GM12891 (cell line): ENCODE measurements at regions not wholly inside any gene's neighbourhood (a gene's known extent, or its start where the extent isn't known, plus 50 kb on each side); places are given as distances from the start of the nearest gene placed in this dataset.

Experiments
- POLR2A ChIP-seq: IDR thresholded peaks from 2 replicates; pipeline ENCODE4 v1.6.1; 2011; ENCODE audit warnings: low read depth, low read length, control low read depth
- POLR2AphosphoS5 ChIP-seq: IDR thresholded peaks from 2 replicates; pipeline ENCODE4 v1.6.1; 2011; ENCODE audit warnings: low read depth, low read length, control low read depth
- SPI1 ChIP-seq: IDR thresholded peaks from 2 replicates; pipeline ENCODE4 v1.6.1; 2011; ENCODE audit warnings: low read depth, low read length, control low read depth
- TAF1 ChIP-seq: IDR thresholded peaks from 2 replicates; pipeline ENCODE4 v1.6.1; 2011; ENCODE audit warnings: low read depth, low read length, control low read depth

DNA sequence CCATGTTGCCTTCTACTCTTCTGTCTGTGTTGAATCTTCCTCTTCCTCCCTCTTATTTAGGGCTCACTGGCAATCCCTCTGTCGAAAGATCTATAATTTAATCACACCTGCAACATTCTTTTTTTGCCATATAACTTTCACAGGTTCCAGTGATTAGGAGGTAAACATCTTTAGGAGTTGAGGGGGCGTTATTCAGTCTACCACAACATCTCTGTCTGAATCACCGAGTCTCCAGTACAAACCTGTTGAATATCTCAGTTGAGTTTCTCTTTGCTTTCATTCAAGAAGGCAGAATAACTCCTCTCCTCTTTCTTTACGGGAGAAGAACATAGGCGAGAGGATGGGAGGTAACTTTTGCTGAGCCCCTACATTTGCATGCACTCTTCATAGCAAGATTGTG, 101.9 kb upstream of the CDC42BPA start:
- no peak for TF ChIP-seq POLR2A
- TF ChIP-seq SPI1: no peak
- TF ChIP-seq POLR2AphosphoS5: no peak
- TF ChIP-seq TAF1: no peak
